ENCODE measurements at regions not wholly inside any gene's neighbourhood (a gene's known extent, or its start where the extent isn't known, plus 50 kb on each side); places are given as distances from the start of the nearest gene placed in this dataset.

DNA sequence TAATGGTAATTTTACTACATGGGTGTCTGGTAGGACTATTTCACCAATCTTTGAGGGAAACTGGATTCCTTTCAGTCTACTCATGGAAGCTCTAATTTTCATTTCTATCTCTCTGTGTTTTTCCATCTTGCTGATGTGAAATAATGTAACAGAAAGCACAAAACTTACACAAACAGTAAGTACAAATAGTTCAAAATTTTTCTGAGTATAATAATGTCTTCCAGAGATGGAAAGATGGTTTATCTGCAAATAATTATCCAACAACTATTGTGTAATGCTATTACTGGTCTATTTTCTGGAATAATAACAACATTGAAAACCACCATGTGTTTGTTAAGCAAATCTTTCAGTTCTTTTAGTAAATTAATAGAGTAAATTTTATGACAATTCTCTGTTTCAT is 565.8 kb upstream of the MGMT start:
- no peak overlapping the region for H3K9ac ChIP-seq (ENCODE audit: low read length)
- no peak overlapping the region for H2AK5ac ChIP-seq (ENCODE audit: low read length, severe bottlenecking)
- no peak overlapping the region for H4K8ac ChIP-seq (ENCODE audit: low read length)
- no peak overlapping the region for H3K14ac ChIP-seq (ENCODE audit: low read length in 2 of 2)
- no peak overlapping the region for H3K27ac ChIP-seq (ENCODE audit: low read length, poor library complexity, severe bottlenecking)
- no peaks in the 10 kb centered on the region for H3K4me1 ChIP-seq (ENCODE audit: control insufficient read depth, insufficient read depth, low read depth, low read length)
- peaks cover 4% of the 10 kb centered on the region for H3K9me3 ChIP-seq (ENCODE audit: control insufficient read depth, low read length)
- no peak overlapping the region for H2BK12ac ChIP-seq (ENCODE audit: low read length in 2 of 2)
- DNase-seq: no peak
- no peak overlapping the region for H2BK5ac ChIP-seq (ENCODE audit: low read depth, low read length, poor library complexity, severe bottlenecking)
- H3K4me2 ChIP-seq (ENCODE audit: low read length, poor library complexity, severe bottlenecking): no peak overlapping the region
- no peak overlapping the region for H3K4me3 ChIP-seq (ENCODE audit: insufficient read depth in 1 of 2, low read depth in 1 of 2, low read length in 2 of 2)
- no peak overlapping the region for H2BK120ac ChIP-seq (ENCODE audit: low read depth, low read length)
- H3K36me3 ChIP-seq (ENCODE audit: control insufficient read depth in 1 of 2, insufficient read depth in 2 of 2, low read depth in 1 of 2, low read length in 2 of 2): no peaks in the 10 kb centered on the region
- H3K4ac ChIP-seq (ENCODE audit: low read depth in 1 of 2, low read length in 2 of 2): no peak overlapping the region
- H3K18ac ChIP-seq (ENCODE audit: low read depth in 1 of 2, low read length in 2 of 2): no peak overlapping the region
- no peak overlapping the region for H4K91ac ChIP-seq (ENCODE audit: low read length)
- no peaks in the 10 kb centered on the region for H3K79me1 ChIP-seq (replicated peaks; ENCODE audit: low read length, poor library complexity, severe bottlenecking)
- no peak overlapping the region for H2AFZ ChIP-seq (ENCODE audit: low read depth, low read length)
- H2BK15ac ChIP-seq (ENCODE audit: low read depth, poor library complexity, severe bottlenecking): no peak overlapping the region
- H3K23ac ChIP-seq (ENCODE audit: low read length in 2 of 2): no peak overlapping the region
- peaks cover 0 to 16% of the 10 kb centered on the region in 2 experiments for H3K27me3 ChIP-seq (ENCODE audit: control insufficient read depth in 1 of 2, insufficient read depth in 1 of 2, low read length in 2 of 2)

DNA sequence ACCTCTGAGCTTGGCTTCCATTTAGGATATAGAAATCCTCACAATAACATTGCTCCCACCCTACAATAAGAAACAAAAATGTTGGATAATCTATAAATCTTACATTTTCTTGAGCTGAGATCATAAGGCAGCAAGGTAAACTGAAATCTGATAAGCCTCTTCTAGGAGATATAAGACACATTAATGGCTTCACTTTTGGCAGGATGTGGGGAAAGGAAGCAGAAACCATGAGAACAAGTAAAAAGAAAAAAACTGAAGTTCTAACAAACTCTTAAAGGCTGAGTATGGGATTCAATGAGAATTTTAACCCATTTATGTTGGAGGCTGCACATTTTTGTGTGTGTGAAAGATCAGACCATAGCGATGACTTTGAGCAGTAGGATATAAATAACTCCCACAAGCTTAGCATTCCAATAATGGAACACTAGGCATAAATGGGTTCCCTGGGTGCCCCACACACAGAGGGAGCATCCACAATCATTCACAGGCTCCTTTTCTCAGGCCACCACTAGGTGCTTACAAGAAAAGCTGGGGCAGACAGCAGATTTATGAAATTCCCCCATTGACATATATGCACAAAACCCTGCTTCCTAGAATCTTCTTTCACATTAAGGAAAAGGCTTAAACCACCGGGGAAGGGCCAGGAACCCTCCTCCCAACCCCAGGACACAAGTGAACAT is 564.9 kb upstream of the MGMT start:
- Histone ChIP-seq H3K79me1 (replicated peaks; ENCODE audit: low read length, poor library complexity, severe bottlenecking) (no peaks in the 10 kb centered on the region), H3K36me3 (ENCODE audit: control insufficient read depth in 1 of 2, insufficient read depth in 2 of 2, low read depth in 1 of 2, low read length in 2 of 2) (no peaks in the 10 kb centered on the region), H2AFZ (ENCODE audit: low read depth, low read length) (no peak overlapping the region), H4K91ac (ENCODE audit: low read length) (no peak overlapping the region), H3K4me1 (ENCODE audit: control insufficient read depth, insufficient read depth, low read depth, low read length) (no peaks in the 10 kb centered on the region), H3K4ac (ENCODE audit: low read depth in 1 of 2, low read length in 2 of 2) (no peak overlapping the region), H2BK12ac (ENCODE audit: low read length in 2 of 2) (no peak overlapping the region), H4K8ac (ENCODE audit: low read length) (no peak overlapping the region), H3K27me3 (ENCODE audit: control insufficient read depth in 1 of 2, insufficient read depth in 1 of 2, low read length in 2 of 2) (peaks cover 0 to 16% of the 10 kb centered on the region in 2 experiments), H3K4me3 (ENCODE audit: insufficient read depth in 1 of 2, low read depth in 1 of 2, low read length in 2 of 2) (no peak overlapping the region), H3K9ac (ENCODE audit: low read length) (no peak overlapping the region), H2BK120ac (ENCODE audit: low read depth, low read length) (no peak overlapping the region), H3K18ac (ENCODE audit: low read depth in 1 of 2, low read length in 2 of 2) (no peak overlapping the region), H3K9me3 (ENCODE audit: control insufficient read depth, low read length) (peaks cover 4% of the 10 kb centered on the region), H2BK5ac (ENCODE audit: low read depth, low read length, poor library complexity, severe bottlenecking) (no peak overlapping the region), H3K27ac (ENCODE audit: low read length, poor library complexity, severe bottlenecking) (no peak overlapping the region), H3K4me2 (ENCODE audit: low read length, poor library complexity, severe bottlenecking) (no peak overlapping the region), H2AK5ac (ENCODE audit: low read length, severe bottlenecking) (no peak overlapping the region), H3K23ac (ENCODE audit: low read length in 2 of 2) (no peak overlapping the region), H2BK15ac (ENCODE audit: low read depth, poor library complexity, severe bottlenecking) (no peak overlapping the region), H3K14ac (ENCODE audit: low read length in 2 of 2) (no peak overlapping the region)
- 63% methylated on average over 2 of the region's 2 CpGs for WGBS
- DNase-seq: no peak

DNA sequence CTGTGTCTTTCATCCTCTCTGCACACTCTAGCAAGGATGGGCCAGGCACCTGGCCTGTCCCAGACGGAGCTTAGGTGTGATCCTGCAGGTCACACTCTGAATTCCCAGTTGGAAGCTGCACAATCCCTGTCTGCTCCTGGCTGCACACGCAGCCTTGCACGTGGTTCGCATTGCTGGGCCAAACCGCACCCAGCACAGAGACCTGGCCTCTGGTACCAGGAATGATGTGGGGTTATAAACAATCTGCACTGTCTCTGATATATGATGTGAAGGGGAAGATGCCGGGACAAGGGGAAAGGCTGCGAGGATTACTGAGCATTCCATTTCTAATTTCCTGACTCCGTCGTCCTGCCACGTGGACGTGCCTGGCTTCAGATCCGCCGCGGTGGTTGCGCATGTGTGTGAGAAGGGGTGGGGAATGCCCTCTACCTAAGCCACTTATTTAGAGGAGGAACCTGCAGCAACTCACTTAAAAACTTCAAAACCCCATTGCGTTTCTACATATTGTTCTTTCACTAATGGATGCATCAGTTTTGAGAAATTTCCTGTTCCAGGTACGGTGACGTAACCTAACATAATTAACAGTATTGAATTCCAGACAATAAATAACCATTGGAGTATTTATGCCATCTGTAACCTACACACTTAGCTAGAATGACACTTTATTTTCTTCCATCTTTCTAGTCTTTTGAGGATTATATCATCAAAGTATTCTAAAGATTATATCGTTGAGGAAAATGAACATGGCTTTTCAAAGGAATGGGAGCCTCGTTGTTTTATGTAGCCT is 559.7 kb upstream of the MGMT start:
- no peaks in the 10 kb centered on the region for H3K9me3 ChIP-seq (ENCODE audit: control insufficient read depth, low read length)
- no peak overlapping the region for H3K4ac ChIP-seq (ENCODE audit: low read depth in 1 of 2, low read length in 2 of 2)
- no peak overlapping the region for H3K9ac ChIP-seq (ENCODE audit: low read length)
- no peak overlapping the region for H4K8ac ChIP-seq (ENCODE audit: low read length)
- H2AK5ac ChIP-seq (ENCODE audit: low read length, severe bottlenecking): no peak overlapping the region
- H3K18ac ChIP-seq (ENCODE audit: low read depth in 1 of 2, low read length in 2 of 2): no peak overlapping the region
- H2BK120ac ChIP-seq (ENCODE audit: low read depth, low read length): no peak overlapping the region
- no peaks in the 10 kb centered on the region for H3K4me1 ChIP-seq (ENCODE audit: control insufficient read depth, insufficient read depth, low read depth, low read length)
- no peak overlapping the region for H2BK15ac ChIP-seq (ENCODE audit: low read depth, poor library complexity, severe bottlenecking)
- no peak overlapping the region for H3K27ac ChIP-seq (ENCODE audit: low read length, poor library complexity, severe bottlenecking)
- no peak overlapping the region for H2BK5ac ChIP-seq (ENCODE audit: low read depth, low read length, poor library complexity, severe bottlenecking)
- H2BK12ac ChIP-seq (ENCODE audit: low read length in 2 of 2): no peak overlapping the region
- no peak for DNase-seq
- no peaks in the 10 kb centered on the region for H3K79me1 ChIP-seq (replicated peaks; ENCODE audit: low read length, poor library complexity, severe bottlenecking)
- no peak overlapping the region for H3K14ac ChIP-seq (ENCODE audit: low read length in 2 of 2)
- no peak overlapping the region for H3K4me3 ChIP-seq (ENCODE audit: insufficient read depth in 1 of 2, low read depth in 1 of 2, low read length in 2 of 2)
- H2AFZ ChIP-seq (ENCODE audit: low read depth, low read length): no peak overlapping the region
- no peak overlapping the region for H3K23ac ChIP-seq (ENCODE audit: low read length in 2 of 2)
- H3K4me2 ChIP-seq (ENCODE audit: low read length, poor library complexity, severe bottlenecking): no peak overlapping the region
- 83% methylated on average over 20 of the region's 20 CpGs for WGBS
- no peak overlapping the region for H4K91ac ChIP-seq (ENCODE audit: low read length)
- no peaks in the 10 kb centered on the region for H3K27me3 ChIP-seq (ENCODE audit: control insufficient read depth in 1 of 2, insufficient read depth in 1 of 2, low read length in 2 of 2)
- no peaks in the 10 kb centered on the region for H3K36me3 ChIP-seq (ENCODE audit: control insufficient read depth in 1 of 2, insufficient read depth in 2 of 2, low read depth in 1 of 2, low read length in 2 of 2)

DNA sequence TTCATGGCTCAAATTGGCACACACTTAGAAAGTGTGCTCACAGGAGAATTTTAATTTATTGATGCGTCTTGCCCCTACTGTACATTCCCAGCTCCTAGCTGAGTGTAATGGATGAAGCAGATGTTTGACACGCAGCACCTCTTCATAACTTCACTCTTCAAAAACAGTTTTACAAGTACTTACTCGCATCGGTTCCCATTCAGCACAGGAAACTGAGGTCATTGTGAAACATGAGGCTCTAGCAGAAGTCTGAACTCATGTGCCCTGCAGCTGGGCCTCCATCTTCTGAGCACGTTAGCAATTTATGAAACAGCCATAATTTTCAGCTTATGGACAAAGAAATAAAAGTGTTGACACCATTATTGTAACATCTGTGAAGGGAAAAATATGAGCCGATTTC is 558.9 kb upstream of the MGMT start:
- Histone ChIP-seq H3K79me1 (replicated peaks; ENCODE audit: low read length, poor library complexity, severe bottlenecking) (no peaks in the 10 kb centered on the region), H3K23ac (ENCODE audit: low read length in 2 of 2) (no peak overlapping the region), H3K9ac (ENCODE audit: low read length) (no peak overlapping the region), H3K4me2 (ENCODE audit: low read length, poor library complexity, severe bottlenecking) (no peak overlapping the region), H2BK12ac (ENCODE audit: low read length in 2 of 2) (no peak overlapping the region), H2AFZ (ENCODE audit: low read depth, low read length) (no peak overlapping the region), H4K91ac (ENCODE audit: low read length) (no peak overlapping the region), H3K9me3 (ENCODE audit: control insufficient read depth, low read length) (no peaks in the 10 kb centered on the region), H2BK120ac (ENCODE audit: low read depth, low read length) (no peak overlapping the region), H3K4me1 (ENCODE audit: control insufficient read depth, insufficient read depth, low read depth, low read length) (no peaks in the 10 kb centered on the region), H2AK5ac (ENCODE audit: low read length, severe bottlenecking) (no peak overlapping the region), H4K8ac (ENCODE audit: low read length) (no peak overlapping the region), H3K14ac (ENCODE audit: low read length in 2 of 2) (no peak overlapping the region), H3K18ac (ENCODE audit: low read depth in 1 of 2, low read length in 2 of 2) (no peak overlapping the region), H3K4ac (ENCODE audit: low read depth in 1 of 2, low read length in 2 of 2) (no peak overlapping the region), H3K4me3 (ENCODE audit: insufficient read depth in 1 of 2, low read depth in 1 of 2, low read length in 2 of 2) (no peak overlapping the region), H3K27ac (ENCODE audit: low read length, poor library complexity, severe bottlenecking) (no peak overlapping the region), H2BK5ac (ENCODE audit: low read depth, low read length, poor library complexity, severe bottlenecking) (no peak overlapping the region), H2BK15ac (ENCODE audit: low read depth, poor library complexity, severe bottlenecking) (no peak overlapping the region), H3K36me3 (ENCODE audit: control insufficient read depth in 1 of 2, insufficient read depth in 2 of 2, low read depth in 1 of 2, low read length in 2 of 2) (no peaks in the 10 kb centered on the region), H3K27me3 (ENCODE audit: control insufficient read depth in 1 of 2, insufficient read depth in 1 of 2, low read length in 2 of 2) (peaks cover 0 to 5% of the 10 kb centered on the region in 2 experiments)
- WGBS: 52% methylated on average over 5 of the region's 6 CpGs
- DNase-seq: no peak

Data from mesenchymal stem cell (in vitro differentiated cells and primary cell).